ENCODE measurements at regions not wholly inside any gene's neighbourhood (a gene's known extent, or its start where the extent isn't known, plus 50 kb on each side); places are given as distances from the start of the nearest gene placed in this dataset.

DNA sequence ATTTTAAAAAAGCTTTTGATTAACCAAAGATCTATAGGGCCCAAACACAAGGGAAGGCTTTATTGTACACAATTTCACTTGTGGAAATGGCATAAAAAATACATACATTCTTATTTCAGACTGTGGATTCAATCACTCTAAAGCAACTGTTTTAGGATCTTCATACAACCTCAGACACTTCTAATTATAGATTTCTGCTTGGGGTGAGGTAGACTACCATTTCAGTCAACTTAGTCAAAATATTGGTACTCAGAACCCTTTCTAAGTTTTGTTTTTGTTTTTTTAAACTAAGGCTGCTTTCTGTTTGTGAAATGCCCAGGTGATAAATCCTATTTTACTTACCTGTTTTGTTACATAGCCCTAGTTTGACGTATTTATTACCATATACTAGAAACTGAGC, 284.5 kb upstream of the RASA1 start:
- peaks cover 1% of the 10 kb centered on the region for H3K4me1 Mint-ChIP-seq (ENCODE audit: unreplicated experiment)
- peaks cover 19% of the 10 kb centered on the region for H3K27me3 Mint-ChIP-seq (ENCODE audit: unreplicated experiment)
- no peak overlapping the region for H3K27ac Mint-ChIP-seq (ENCODE audit: unreplicated experiment)

DNA sequence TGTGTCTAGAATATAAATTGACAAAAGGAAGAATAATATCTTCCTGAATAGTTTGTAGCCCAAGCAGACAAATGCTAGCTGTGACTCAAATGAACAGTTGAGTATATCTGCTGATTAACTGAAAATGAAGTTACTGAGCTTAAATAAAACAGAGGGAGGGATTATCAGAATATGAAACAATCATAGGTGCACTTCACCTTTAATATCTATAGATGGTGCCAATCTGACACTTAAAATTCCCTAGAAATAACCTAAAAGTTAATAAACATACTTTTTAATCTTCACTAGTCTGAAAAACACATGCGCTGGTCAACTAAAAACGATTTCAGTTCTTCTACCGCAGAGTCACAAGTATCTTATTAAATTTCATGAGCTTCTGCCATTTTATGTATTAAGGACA, 280.8 kb upstream of the RASA1 start:
- no peaks in the 10 kb centered on the region for H3K4me1 Mint-ChIP-seq (ENCODE audit: unreplicated experiment)
- H3K27ac Mint-ChIP-seq (ENCODE audit: unreplicated experiment), result no peak overlapping the region
- DNase-seq (ENCODE audit: extremely low spot score, unreplicated experiment), result no peak
- no peaks in the 10 kb centered on the region for H3K9me3 Mint-ChIP-seq (ENCODE audit: unreplicated experiment)
- H3K36me3 Mint-ChIP-seq (ENCODE audit: unreplicated experiment), result no peaks in the 10 kb centered on the region
- H3K4me3 Mint-ChIP-seq (ENCODE audit: unreplicated experiment), result no peak overlapping the region
- TF ChIP-seq, protein P1, sequence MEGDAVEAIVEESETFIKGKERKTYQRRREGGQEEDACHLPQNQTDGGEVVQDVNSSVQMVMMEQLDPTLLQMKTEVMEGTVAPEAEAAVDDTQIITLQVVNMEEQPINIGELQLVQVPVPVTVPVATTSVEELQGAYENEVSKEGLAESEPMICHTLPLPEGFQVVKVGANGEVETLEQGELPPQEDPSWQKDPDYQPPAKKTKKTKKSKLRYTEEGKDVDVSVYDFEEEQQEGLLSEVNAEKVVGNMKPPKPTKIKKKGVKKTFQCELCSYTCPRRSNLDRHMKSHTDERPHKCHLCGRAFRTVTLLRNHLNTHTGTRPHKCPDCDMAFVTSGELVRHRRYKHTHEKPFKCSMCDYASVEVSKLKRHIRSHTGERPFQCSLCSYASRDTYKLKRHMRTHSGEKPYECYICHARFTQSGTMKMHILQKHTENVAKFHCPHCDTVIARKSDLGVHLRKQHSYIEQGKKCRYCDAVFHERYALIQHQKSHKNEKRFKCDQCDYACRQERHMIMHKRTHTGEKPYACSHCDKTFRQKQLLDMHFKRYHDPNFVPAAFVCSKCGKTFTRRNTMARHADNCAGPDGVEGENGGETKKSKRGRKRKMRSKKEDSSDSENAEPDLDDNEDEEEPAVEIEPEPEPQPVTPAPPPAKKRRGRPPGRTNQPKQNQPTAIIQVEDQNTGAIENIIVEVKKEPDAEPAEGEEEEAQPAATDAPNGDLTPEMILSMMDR (IDR thresholded peaks at IDR 0.05), result peak; percentile 12
- H3K27me3 Mint-ChIP-seq (ENCODE audit: unreplicated experiment), result peaks cover 24% of the 10 kb centered on the region

More for the DNA sequence above, 284.5 kb upstream of the RASA1 start:
- Mint-ChIP-seq H3K4me3 (ENCODE audit: unreplicated experiment) (no peak overlapping the region), H3K9me3 (ENCODE audit: unreplicated experiment) (no peaks in the 10 kb centered on the region), H3K36me3 (ENCODE audit: unreplicated experiment) (no peaks in the 10 kb centered on the region)
- TF ChIP-seq, protein P1 (IDR thresholded peaks at IDR 0.05), result no peak
- DNase-seq (ENCODE audit: extremely low spot score, unreplicated experiment), result no peak

DNA sequence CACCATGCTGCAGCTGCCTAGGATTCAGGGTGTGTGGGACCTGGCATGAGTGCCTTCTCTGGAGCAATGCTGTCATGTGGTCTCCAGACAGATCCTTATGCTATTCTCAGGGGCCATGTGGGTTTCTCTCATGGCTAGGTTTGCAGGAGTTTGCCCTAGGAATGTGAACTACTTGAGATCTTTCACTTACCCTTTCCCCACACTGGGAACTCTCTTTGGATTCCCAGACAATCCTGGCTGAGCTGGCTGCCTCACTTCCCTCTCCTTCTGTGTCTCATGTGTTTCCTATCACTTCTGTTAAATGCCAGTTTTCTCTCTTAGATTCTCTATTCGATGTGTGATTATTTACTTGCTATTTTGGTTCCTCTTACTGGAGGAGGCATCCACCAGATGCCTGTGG, 270.2 kb upstream of the RASA1 start:
- Mint-ChIP-seq H3K4me3 (ENCODE audit: unreplicated experiment) (no peak overlapping the region), H3K27me3 (ENCODE audit: unreplicated experiment) (peaks cover 42% of the 10 kb centered on the region), H3K36me3 (ENCODE audit: unreplicated experiment) (no peaks in the 10 kb centered on the region), H3K4me1 (ENCODE audit: unreplicated experiment) (no peaks in the 10 kb centered on the region), H3K9me3 (ENCODE audit: unreplicated experiment) (no peaks in the 10 kb centered on the region), H3K27ac (ENCODE audit: unreplicated experiment) (no peak overlapping the region)
- TF ChIP-seq, protein P1 (IDR thresholded peaks at IDR 0.05), result no peak
- DNase-seq (ENCODE audit: extremely low spot score, unreplicated experiment), result no peak

DNA sequence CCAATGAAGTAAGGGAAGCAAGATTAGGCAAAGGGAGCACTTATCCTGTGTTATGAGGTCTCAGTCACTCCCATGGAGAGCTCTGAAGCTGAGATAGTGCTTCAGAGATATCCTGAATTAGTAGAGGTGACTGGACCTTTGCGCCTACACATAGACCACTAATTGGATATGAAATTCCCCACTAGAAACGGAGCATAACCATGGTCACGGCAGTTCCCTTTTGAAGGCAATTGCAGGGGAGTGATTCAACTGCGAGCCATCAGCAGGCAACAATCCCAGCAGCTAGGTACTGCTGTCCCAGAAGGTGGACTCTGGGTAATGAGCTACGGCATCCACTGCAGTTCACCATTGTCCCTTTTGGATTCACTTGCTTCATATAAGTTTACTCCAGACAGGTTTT, 267.7 kb upstream of the RASA1 start:
- Mint-ChIP-seq H3K9me3 (ENCODE audit: unreplicated experiment) (no peaks in the 10 kb centered on the region), H3K36me3 (ENCODE audit: unreplicated experiment) (no peaks in the 10 kb centered on the region)
- TF ChIP-seq, protein P1 (IDR thresholded peaks at IDR 0.05), result no peak

DNA sequence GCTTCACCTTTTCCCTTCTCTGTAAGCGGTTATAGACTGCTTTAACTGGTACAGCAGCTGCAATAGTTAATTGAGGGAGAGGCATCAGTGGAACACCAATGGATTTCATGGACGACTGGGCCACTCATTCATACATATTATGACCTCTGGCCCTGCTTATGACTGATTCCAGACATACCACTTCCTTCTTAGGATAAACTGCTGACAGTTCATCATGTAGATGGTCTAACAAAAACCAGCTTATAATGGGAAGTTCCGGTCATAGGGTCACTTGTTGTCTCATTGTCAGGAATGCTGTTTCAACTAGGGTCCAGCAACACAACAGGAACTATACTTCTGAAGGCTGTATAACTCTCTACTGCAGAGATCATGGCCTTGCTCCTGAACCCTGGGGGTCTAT, 265.2 kb upstream of the RASA1 start:
- H3K27me3 Mint-ChIP-seq (ENCODE audit: unreplicated experiment), result peaks cover 19% of the 10 kb centered on the region
- H3K9me3 Mint-ChIP-seq (ENCODE audit: unreplicated experiment), result no peaks in the 10 kb centered on the region
- TF ChIP-seq, protein P1 (IDR thresholded peaks at IDR 0.05), result no peak
- no peak for DNase-seq (ENCODE audit: extremely low spot score, unreplicated experiment)
- no peaks in the 10 kb centered on the region for H3K4me1 Mint-ChIP-seq (ENCODE audit: unreplicated experiment)
- no peak overlapping the region for H3K4me3 Mint-ChIP-seq (ENCODE audit: unreplicated experiment)
- H3K36me3 Mint-ChIP-seq (ENCODE audit: unreplicated experiment), result no peaks in the 10 kb centered on the region
- no peak overlapping the region for H3K27ac Mint-ChIP-seq (ENCODE audit: unreplicated experiment)

More for the DNA sequence above, 267.7 kb upstream of the RASA1 start:
- Mint-ChIP-seq H3K4me3 (ENCODE audit: unreplicated experiment) (no peak overlapping the region), H3K4me1 (ENCODE audit: unreplicated experiment) (no peaks in the 10 kb centered on the region), H3K27ac (ENCODE audit: unreplicated experiment) (no peak overlapping the region), H3K27me3 (ENCODE audit: unreplicated experiment) (peaks cover 28% of the 10 kb centered on the region)
- DNase-seq (ENCODE audit: extremely low spot score, unreplicated experiment), result no peak
